Activated T-cell treated with anti-CD3 and anti-CD28 coated beads, Interleukin-2, amount 50 U/mL, for 72 hours (primary cell): ENCODE measurements at regions not wholly inside any gene's neighbourhood (a gene's known extent, or its start where the extent isn't known, plus 50 kb on each side); places are given as distances from the start of the nearest gene placed in this dataset.
"Not testable (repeated sequence)": the region's sequence is repeated elsewhere in the genome, so short reads cannot be mapped to it uniquely, and the experiment has no call there.

ENCODE experiments used
- ATAC-seq, 2 donors: fragments of 150-1000 bp; cut with Tn5 transposase; replicated peaks in 1 of 2; 2 replicates each; pipeline ENCODE4 v1.10.0; 2021; ENCODE audit warnings: moderate library complexity in 2 of 2, mild to moderate bottlenecking in 1 of 2
- DNase-seq, 2 donors: peaks; one replicate each; pipeline ENCODE4 v3.0.0; 2021 to 2022; ENCODE audit warnings: mixed read lengths in 1 of 2
- H3K27ac Mint-ChIP-seq: one replicate; pipeline ENCODE4 v1.8.0; 2022; ENCODE audit warnings: mild to moderate bottlenecking, moderate library complexity, mixed read lengths
- H3K27me3 Mint-ChIP-seq: one replicate; pipeline ENCODE4 v1.8.0; 2022; ENCODE audit warnings: low read depth, mixed read lengths
- H3K36me3 Mint-ChIP-seq, 2 donors: one replicate each; pipeline ENCODE4 v1.8.0; 2022; ENCODE audit warnings: mixed read lengths in 2 of 2, mild to moderate bottlenecking in 1 of 2; ENCODE audit not compliant: insufficient read depth in 2 of 2
- H3K4me1 Mint-ChIP-seq: one replicate; pipeline ENCODE4 v1.8.0; 2022; ENCODE audit warnings: low read depth, mixed read lengths
- H3K4me3 Mint-ChIP-seq, 2 donors: one replicate each; pipeline ENCODE4 v1.8.0; 2022; ENCODE audit warnings: mild to moderate bottlenecking in 2 of 2, mixed read lengths in 2 of 2, moderate library complexity in 2 of 2
- H3K9me3 Mint-ChIP-seq, 2 donors: one replicate each; pipeline ENCODE4 v1.8.0; 2022; ENCODE audit warnings: mixed read lengths in 2 of 2

DNA sequence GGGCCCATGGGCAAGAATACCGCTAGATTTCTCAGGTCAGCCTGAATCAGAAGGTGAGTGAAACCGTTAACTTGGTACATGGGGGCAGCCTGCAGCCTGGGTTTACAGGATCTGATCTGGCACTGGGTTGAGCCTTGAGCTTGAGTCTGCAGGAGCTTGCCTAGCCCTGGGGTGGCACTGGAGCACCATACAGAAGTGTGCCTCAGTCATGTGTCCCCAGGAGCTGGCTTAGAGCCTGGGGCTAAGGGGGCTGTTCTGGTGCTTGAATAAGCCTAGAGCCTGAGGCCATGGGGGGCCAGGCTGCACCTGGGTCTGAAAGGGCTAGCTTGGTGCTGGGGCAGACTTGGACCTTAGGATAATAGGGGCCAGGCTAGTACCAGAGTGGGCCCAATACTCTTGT, 457.2 kb upstream of the PBX1 start:
- ATAC-seq: no peak
- no peaks in the 10 kb centered on the region for H3K4me1 Mint-ChIP-seq

DNA sequence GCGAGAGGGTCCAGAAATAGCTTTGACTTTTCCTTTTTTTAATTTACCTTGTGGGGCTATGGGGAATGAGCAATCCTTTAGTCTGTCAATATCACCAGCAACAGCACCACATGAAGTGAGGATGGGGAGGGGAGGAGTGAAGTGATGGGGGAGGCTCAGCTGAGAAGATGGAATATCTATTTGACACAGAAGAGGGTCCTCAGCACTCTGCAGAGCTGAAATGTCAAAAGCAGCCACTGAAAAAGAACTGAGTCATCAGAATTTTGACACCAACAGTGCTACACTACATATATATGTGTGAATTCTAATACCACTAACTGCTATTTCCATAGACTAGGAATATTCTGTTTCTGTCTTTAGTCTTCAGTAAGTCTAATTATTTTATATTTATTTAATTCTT, 427.0 kb upstream of the PBX1 start:
- no peaks in the 10 kb centered on the region for H3K4me1 Mint-ChIP-seq
- no peak for ATAC-seq
- no peak for DNase-seq
- no peaks in the 10 kb centered on the region for H3K36me3 Mint-ChIP-seq
- H3K27ac Mint-ChIP-seq: no peak overlapping the region
- H3K9me3 Mint-ChIP-seq: peaks cover 7 to 11% of the 10 kb centered on the region in 2 donors
- no peak overlapping the region for H3K4me3 Mint-ChIP-seq
- no peaks in the 10 kb centered on the region for H3K27me3 Mint-ChIP-seq

More for the DNA sequence above, 457.2 kb upstream of the PBX1 start:
- Mint-ChIP-seq H3K27ac (no peak overlapping the region), H3K9me3 (peaks cover 0 to 5% of the 10 kb centered on the region in 2 donors), H3K36me3 (no peaks in the 10 kb centered on the region), H3K4me3 (no peak overlapping the region), H3K27me3 (no peaks in the 10 kb centered on the region)
- DNase-seq: no peak

DNA sequence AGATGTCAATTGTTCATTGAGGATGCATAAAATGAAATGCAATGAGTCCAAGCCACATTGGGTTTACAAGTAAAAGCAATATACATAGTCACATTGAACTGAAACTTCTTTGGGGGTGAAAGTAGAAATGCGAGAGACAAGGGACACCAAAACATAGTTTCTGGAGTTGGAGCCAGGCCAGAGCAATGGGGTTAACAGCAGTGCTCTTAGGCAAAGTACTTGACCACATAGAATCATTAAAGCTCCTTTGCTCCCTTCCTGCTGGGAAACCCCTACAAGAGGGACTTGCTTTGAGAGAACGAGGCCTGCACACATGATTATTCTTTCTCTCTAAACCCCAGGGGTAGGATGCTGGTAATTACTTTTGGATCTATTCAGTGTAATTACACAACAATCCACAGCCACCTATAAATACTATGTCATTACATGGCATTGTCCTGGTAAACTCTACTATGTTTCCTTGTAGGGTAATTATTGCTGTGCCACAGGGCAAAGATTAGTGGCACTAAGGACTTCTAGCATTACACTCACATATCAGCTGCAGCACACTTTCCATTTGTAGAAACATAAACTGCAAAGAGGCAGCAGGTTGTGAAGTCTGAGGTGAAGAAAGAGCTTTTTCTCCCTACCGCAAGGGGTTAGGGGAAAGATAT, 421.6 kb upstream of the PBX1 start:
- ATAC-seq: no peak
- H3K36me3 Mint-ChIP-seq: no peaks in the 10 kb centered on the region
- H3K27ac Mint-ChIP-seq: no peak overlapping the region
- no peaks in the 10 kb centered on the region for H3K4me1 Mint-ChIP-seq
- no peaks in the 10 kb centered on the region for H3K27me3 Mint-ChIP-seq
- H3K4me3 Mint-ChIP-seq: no peak overlapping the region
- peaks cover 11 to 17% of the 10 kb centered on the region in 2 donors for H3K9me3 Mint-ChIP-seq
- no peak for DNase-seq

DNA sequence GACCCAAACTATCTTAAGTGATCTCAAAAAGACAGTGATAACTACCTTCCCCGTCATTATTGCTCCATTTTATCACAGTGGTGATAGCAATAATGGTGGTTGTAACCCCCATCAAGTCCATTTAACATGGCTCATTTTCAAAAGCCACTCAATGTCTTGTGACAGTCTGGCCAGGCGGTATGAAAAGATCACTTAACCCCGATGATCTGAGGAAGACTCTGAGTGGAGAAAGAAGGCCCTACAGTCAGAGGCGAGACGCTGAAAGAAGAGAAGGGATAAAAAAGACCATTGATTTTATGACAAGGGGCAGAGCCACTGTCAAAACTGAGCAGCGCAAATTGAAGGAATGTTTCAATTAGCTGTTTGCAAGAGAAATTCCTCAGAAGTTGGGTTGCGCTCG, 417.2 kb upstream of the PBX1 start:
- Mint-ChIP-seq H3K27ac (no peak overlapping the region), H3K27me3 (no peaks in the 10 kb centered on the region)
- ATAC-seq: no peak

DNA sequence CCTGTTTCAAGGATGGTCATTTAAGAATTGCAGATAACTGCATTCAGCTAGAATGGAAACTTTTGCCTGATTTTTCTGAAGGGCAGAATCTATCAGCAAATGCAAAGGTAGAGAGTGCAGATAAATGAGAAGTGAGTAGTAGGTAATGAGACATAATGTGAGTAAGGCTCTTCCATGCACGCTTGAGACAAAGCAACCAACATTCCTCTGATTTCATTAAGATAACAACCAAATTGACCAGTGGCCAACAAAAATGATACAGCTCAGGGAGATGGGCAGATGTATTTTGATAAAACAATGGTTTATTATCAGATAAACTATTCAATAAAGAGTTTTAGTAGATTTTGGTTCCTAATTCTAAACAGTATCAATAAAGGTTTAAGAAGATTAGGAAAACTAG, 404.4 kb upstream of the PBX1 start:
- H3K36me3 Mint-ChIP-seq: peaks cover 0 to 2% of the 10 kb centered on the region in 2 donors
- H3K4me3 Mint-ChIP-seq: no peak overlapping the region
- H3K27me3 Mint-ChIP-seq: no peaks in the 10 kb centered on the region
- no peaks in the 10 kb centered on the region for H3K4me1 Mint-ChIP-seq
- ATAC-seq (no peak), DNase-seq (no peak)
- H3K9me3 Mint-ChIP-seq: peaks cover 8% of the 10 kb centered on the region in 2 donors
- no peak overlapping the region for H3K27ac Mint-ChIP-seq

More for the DNA sequence above, 417.2 kb upstream of the PBX1 start:
- H3K9me3 Mint-ChIP-seq: peaks cover 13 to 20% of the 10 kb centered on the region in 2 donors
- no peak for DNase-seq
- no peaks in the 10 kb centered on the region for H3K4me1 Mint-ChIP-seq
- no peak overlapping the region for H3K4me3 Mint-ChIP-seq
- H3K36me3 Mint-ChIP-seq: peaks cover 0 to 2% of the 10 kb centered on the region in 2 donors

DNA sequence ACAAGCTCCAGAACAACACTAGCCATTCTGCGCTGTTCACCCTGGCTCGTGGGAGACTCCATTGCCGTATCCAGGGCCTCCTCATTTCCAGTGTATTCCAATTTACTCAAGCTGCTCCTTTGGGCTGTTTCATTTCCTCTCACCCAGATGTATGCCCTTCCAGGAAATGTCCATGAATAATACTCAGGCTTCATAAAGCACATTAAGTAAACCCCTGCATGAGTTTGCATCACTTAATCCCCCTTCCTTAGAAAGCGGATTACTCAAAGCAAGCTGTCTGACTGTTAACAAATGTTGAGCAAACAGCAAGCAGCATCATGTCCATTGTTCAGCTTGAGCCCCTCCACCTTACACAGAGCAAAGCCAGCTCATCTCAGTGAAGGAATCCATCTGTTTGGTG, 403.6 kb upstream of the PBX1 start:
- Mint-ChIP-seq H3K4me1 (no peaks in the 10 kb centered on the region), H3K36me3 (peaks cover 0 to 2% of the 10 kb centered on the region in 2 donors), H3K27me3 (no peaks in the 10 kb centered on the region), H3K9me3 (peaks cover 8% of the 10 kb centered on the region in 2 donors), H3K27ac (no peak overlapping the region), H3K4me3 (no peak overlapping the region)
- ATAC-seq (no peak), DNase-seq (no peak)

DNA sequence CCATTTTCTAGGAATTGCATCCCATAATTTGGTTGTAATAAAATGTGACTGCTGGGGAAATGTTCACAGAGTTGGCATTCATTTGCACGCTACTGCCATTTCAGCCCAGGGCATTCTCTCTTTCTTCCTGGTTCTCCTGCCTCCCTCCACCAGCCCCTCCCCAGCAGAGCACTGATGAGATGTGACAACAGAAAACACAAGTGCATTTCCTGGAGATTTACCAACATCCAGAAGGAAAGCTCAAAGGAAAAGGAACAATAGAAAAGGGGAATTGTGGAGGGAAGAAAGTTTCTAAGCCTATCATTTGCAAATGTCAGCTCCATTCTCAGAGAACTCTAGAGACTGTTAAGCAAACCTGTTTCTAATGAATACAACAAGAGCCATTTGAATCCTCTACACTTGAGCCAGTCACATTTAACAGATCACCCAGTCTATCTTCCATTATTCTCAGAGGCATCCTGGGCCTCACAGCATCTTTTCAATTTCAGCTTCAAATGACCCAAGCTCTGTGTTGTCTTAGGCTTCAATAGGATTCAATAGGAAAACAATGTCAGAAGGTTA, 395.6 kb upstream of the PBX1 start:
- H3K9me3 Mint-ChIP-seq: peaks cover 6 to 14% of the 10 kb centered on the region in 2 donors
- H3K4me1 Mint-ChIP-seq: no peaks in the 10 kb centered on the region
- DNase-seq (no peak), ATAC-seq (no peak)
- no peak overlapping the region for H3K4me3 Mint-ChIP-seq
- H3K27ac Mint-ChIP-seq: no peak overlapping the region
- peaks cover 2% of the 10 kb centered on the region in 2 donors for H3K36me3 Mint-ChIP-seq
- H3K27me3 Mint-ChIP-seq: no peaks in the 10 kb centered on the region

DNA sequence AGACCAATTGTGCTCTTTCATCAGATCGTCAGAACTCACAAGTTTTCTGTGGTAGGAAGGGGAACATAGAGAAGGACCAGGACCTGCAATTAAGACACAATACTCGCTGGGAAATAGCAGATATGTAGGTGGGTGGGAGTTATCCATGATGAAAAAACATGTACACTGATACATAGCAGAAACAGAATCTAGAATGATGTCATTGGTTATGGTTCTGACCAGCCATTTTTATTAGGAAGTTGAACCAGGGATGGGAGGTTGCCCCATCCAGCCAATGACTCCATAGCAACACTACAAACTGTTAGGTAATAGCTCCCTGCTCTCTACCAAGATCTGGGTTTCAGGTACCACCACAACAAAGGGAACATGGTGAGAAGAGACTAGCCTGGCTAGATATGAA, 393.5 kb upstream of the PBX1 start:
- Mint-ChIP-seq H3K36me3 (peaks cover 2 to 5% of the 10 kb centered on the region in 2 donors), H3K9me3 (peaks cover 10 to 19% of the 10 kb centered on the region in 2 donors), H3K4me3 (no peak overlapping the region), H3K27me3 (no peaks in the 10 kb centered on the region), H3K27ac (no peak overlapping the region), H3K4me1 (no peaks in the 10 kb centered on the region)
- ATAC-seq: no peak
- DNase-seq: no peak

DNA sequence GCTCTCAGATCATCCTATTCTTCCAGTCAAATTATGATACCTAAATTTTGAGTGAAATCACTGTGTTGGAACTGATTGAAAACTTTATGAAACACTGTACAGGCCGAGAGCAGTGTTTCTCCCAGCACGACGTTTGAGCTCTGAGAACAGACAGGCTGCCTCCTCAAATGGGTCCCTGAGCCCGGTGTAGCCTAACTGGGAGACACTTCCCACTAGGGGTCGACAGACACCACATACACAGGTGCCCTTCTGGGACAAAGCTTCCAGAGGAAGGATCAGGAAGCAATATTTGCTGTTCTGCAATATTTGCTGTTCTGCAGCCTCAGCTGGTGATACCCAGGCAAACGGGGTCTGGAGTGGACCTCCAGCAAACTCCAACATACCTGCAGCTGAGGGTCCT, 392.5 kb upstream of the PBX1 start:
- H3K36me3 Mint-ChIP-seq, DNase-seq, ATAC-seq, H3K27me3 Mint-ChIP-seq, H3K4me1 Mint-ChIP-seq, H3K27ac Mint-ChIP-seq, H3K4me3 Mint-ChIP-seq: not testable (repeated sequence)
- peaks cover 10 to 14% of the 10 kb centered on the region in 2 donors for H3K9me3 Mint-ChIP-seq

DNA sequence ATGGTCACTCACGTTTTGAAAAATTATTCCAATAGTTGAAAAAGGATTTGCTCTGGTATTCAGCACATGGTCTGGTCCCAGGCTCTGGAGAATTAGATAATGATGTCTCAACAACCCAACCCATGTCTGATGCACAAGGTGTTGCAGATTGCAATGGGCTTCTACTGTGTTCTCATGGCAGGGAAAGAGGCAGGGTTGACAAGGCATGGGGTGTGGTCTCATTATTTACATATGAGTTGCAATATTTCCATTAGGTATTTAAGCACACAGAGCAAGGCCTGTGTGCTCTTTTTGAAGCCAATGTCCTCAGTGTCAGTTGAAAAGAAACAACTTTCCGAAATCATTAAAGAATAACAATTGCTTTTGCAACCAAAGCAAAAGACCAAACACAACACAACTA, 381.9 kb upstream of the PBX1 start:
- H3K4me1 Mint-ChIP-seq: no peaks in the 10 kb centered on the region
- H3K36me3 Mint-ChIP-seq: no peaks in the 10 kb centered on the region
- peaks cover 6 to 12% of the 10 kb centered on the region in 2 donors for H3K9me3 Mint-ChIP-seq
- ATAC-seq: no peak
- no peaks in the 10 kb centered on the region for H3K27me3 Mint-ChIP-seq
- H3K27ac Mint-ChIP-seq: no peak overlapping the region
- H3K4me3 Mint-ChIP-seq: no peak overlapping the region
- no peak for DNase-seq

DNA sequence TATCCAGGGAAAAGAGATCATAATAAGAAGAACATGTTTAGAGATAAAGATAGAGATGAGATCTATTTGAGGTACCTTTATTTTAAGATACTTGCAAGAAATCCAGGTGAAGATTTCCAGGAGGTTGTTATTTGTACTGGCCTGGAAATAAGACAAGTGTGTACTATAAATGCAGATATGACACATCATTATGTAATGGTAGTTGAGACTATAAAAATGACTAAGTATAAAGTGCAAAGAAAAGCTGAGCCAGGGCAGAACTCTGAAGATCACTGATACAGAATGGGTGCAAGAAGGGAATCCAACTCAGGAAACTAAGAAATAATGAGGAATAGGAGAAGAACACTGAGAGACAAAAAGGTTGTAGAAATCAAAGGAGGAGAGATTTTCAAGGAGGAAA, 378.2 kb upstream of the PBX1 start:
- Mint-ChIP-seq H3K4me1 (no peaks in the 10 kb centered on the region), H3K27ac (no peak overlapping the region), H3K36me3 (no peaks in the 10 kb centered on the region), H3K27me3 (no peaks in the 10 kb centered on the region), H3K9me3 (peaks cover 5 to 12% of the 10 kb centered on the region in 2 donors), H3K4me3 (no peak overlapping the region)
- DNase-seq (no peak), ATAC-seq (no peak)

DNA sequence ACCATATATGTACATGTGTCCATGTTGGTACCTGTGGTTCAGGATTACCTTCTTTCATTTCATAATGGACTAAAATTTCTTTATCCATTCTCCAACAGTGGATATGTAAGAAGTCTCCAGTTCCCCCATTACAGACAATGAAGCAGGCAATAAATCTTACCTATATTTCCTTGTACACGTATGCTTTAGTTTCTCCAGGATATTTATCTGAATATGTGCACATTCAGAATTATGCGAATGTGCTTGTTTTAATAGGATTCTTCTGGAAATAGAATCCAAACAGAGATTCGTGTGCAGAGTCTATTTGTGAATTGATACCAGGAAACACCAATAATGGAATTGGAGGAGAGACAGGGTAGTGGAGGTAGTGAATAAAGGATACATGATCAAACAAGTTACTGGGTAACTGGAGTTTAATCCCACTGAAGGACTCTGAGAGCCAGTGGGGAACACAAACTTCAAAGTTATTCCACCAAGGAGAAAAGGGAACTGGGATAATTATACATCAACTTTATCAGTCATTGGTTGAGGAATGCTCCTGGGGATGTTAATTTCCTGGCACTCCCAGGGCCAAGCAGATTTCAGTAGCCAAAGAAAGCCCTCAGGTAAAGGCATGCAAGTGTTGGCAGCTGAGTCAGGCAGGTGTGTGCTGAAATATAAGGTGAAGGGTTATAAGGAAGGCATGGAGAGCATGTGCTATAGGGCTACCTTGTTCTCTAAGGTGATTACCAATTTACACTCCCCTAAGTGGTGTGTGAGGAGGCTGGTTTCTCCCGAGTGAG, 374.9 kb upstream of the PBX1 start:
- Mint-ChIP-seq H3K36me3 (no peaks in the 10 kb centered on the region), H3K9me3 (peaks cover 8 to 13% of the 10 kb centered on the region in 2 donors), H3K4me3 (no peak overlapping the region), H3K4me1 (no peaks in the 10 kb centered on the region), H3K27me3 (no peaks in the 10 kb centered on the region), H3K27ac (no peak overlapping the region)
- DNase-seq (no peak), ATAC-seq (no peak)

DNA sequence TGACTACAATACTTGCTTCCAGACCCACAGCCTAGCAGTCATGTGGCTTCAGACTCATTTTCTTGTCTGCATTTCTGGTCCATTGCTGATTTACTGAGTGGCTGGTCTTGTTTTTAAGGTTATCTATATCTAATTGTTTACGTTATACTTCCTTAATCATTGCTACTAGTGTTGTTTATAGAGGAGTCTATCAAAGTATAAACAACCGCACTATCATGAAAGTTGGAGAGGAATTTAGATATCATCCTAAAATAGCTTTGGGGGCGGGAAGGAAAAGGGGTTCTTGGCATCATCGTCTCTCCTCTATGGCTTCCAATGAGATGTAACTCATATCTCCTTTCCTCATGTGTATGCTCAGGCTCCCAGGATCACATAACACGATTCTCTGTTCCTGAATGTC, 372.1 kb upstream of the PBX1 start:
- no peak for DNase-seq
- Mint-ChIP-seq H3K9me3 (peaks cover 7 to 10% of the 10 kb centered on the region in 2 donors), H3K4me3 (no peak overlapping the region), H3K27me3 (no peaks in the 10 kb centered on the region), H3K27ac (no peak overlapping the region), H3K36me3 (no peaks in the 10 kb centered on the region), H3K4me1 (no peaks in the 10 kb centered on the region)
- ATAC-seq: no peak
